GM18858 (cell line): ENCODE measurements at regions not wholly inside any gene's neighbourhood (a gene's known extent, or its start where the extent isn't known, plus 50 kb on each side); places are given as distances from the start of the nearest gene placed in this dataset.

Experiments used
- ATAC-seq: cut with Tn5 transposase; IDR thresholded peaks from one replicate; pipeline ENCODE4 v1.9.1; 2021; ENCODE audit not compliant: unreplicated experiment

- ATAC-seq = no peak
Measured at GRCh38 chr18:46293742-46294181, 189.6 kb downstream of the HAUS1 start.

- no peak for ATAC-seq
Measured at GRCh38 chr18:46294318-46294717, 190.1 kb downstream of the HAUS1 start.

- no peak for ATAC-seq
Measured at GRCh38 chr18:46294751-46295150, 190.6 kb downstream of the HAUS1 start.

- no peak for ATAC-seq
Measured at GRCh38 chr18:46295416-46295815, 191.2 kb downstream of the HAUS1 start.

GRCh38 chr18:46296656-46297055 lies 192.5 kb downstream of the HAUS1 start:
- ATAC-seq = no peak

- no peak for ATAC-seq
Measured at GRCh38 chr18:46297124-46297523, 192.9 kb downstream of the HAUS1 start.

GRCh38 chr18:46297621-46298020 lies 193.4 kb downstream of the HAUS1 start:
- ATAC-seq = no peak

GRCh38 chr18:46298511-46298910 lies 194.3 kb downstream of the HAUS1 start:
- ATAC-seq = no peak

GRCh38 chr18:46299465-46300008 lies 195.4 kb downstream of the HAUS1 start:
- ATAC-seq = no peak

- no peak for ATAC-seq
Measured at GRCh38 chr18:46301081-46301480, 196.9 kb downstream of the HAUS1 start.

GRCh38 chr18:46301571-46301970 lies 197.4 kb downstream of the HAUS1 start:
- no peak for ATAC-seq

GRCh38 chr18:46302528-46303485 lies 198.6 kb downstream of the HAUS1 start:
- ATAC-seq = no peak

GRCh38 chr18:46310258-46310657 lies 206.1 kb downstream of the HAUS1 start:
- ATAC-seq = no peak

- ATAC-seq = no peak
Measured at GRCh38 chr18:46310675-46311345, 206.6 kb downstream of the HAUS1 start.

GRCh38 chr18:46311491-46311890 lies 207.3 kb downstream of the HAUS1 start:
- no peak for ATAC-seq

GRCh38 chr18:46312221-46312620 lies 208.0 kb downstream of the HAUS1 start:
- ATAC-seq = no peak

GRCh38 chr18:46313521-46313920 lies 209.3 kb downstream of the HAUS1 start:
- no peak for ATAC-seq

- ATAC-seq = no peak
Measured at GRCh38 chr18:46314011-46314410, 209.8 kb downstream of the HAUS1 start.

- ATAC-seq = no peak
Measured at GRCh38 chr18:46315161-46315560, 211.0 kb downstream of the HAUS1 start.

- no peak for ATAC-seq
Measured at GRCh38 chr18:46318356-46318755, 214.2 kb downstream of the HAUS1 start.

- no peak for ATAC-seq
Measured at GRCh38 chr18:46319783-46320182, 215.6 kb downstream of the HAUS1 start.

GRCh38 chr18:46320297-46320696 lies 216.1 kb downstream of the HAUS1 start:
- ATAC-seq = no peak
